GM23248 (cell line): ENCODE measurements at regions not wholly inside any gene's neighbourhood (a gene's known extent, or its start where the extent isn't known, plus 50 kb on each side); places are given as distances from the start of the nearest gene placed in this dataset.

Experiments
- DNase-seq: peaks from one replicate; pipeline ENCODE4 v3.0.0-alpha.2; 2015
- H2AFZ ChIP-seq: fragments of 200-600 bp; sonication (generic); 2 replicates; pipeline ENCODE4 v1.6.1; 2016; ENCODE audit warnings: antibody characterized with exemption
- H3F3A ChIP-seq: fragments of 200-600 bp; sonication (generic); 2 replicates; pipeline ENCODE4 v1.6.1; 2016; ENCODE audit warnings: mild to moderate bottlenecking, antibody characterized with exemption, mixed run types; ENCODE audit not compliant: insufficient read depth
- H3K27ac ChIP-seq: fragments of 200-600 bp; sonication (generic); 2 replicates; pipeline ENCODE4 v1.5.1; 2016; ENCODE audit warnings: mild to moderate bottlenecking
- H3K27me3 ChIP-seq: fragments of 200-600 bp; sonication (generic); replicated peaks from 2 replicates; pipeline ENCODE4 v1.6.1; 2016; ENCODE audit warnings: mild to moderate bottlenecking; ENCODE audit not compliant: insufficient read depth
- H3K36me3 ChIP-seq: fragments of 200-600 bp; sonication (generic); 2 replicates; pipeline ENCODE4 v1.6.1; 2016; ENCODE audit warnings: low read depth, mild to moderate bottlenecking
- H3K4me1 ChIP-seq: fragments of 200-600 bp; sonication (generic); 2 replicates; pipeline ENCODE4 v1.6.1; 2016; ENCODE audit warnings: mild to moderate bottlenecking; ENCODE audit not compliant: insufficient read depth
- H3K4me2 ChIP-seq: fragments of 200-600 bp; sonication (generic); one replicate; pipeline ENCODE4 v1.6.1; 2016; ENCODE audit warnings: mild to moderate bottlenecking; ENCODE audit not compliant: unreplicated experiment
- H3K4me3 ChIP-seq: fragments of 200-600 bp; sonication (generic); 2 replicates; pipeline ENCODE4 v1.5.1; 2016; ENCODE audit warnings: mild to moderate bottlenecking
- H3K79me2 ChIP-seq: fragments of 200-600 bp; sonication (generic); 2 replicates; pipeline ENCODE4 v1.6.1; 2016; ENCODE audit warnings: mild to moderate bottlenecking; ENCODE audit not compliant: insufficient read depth
- H3K9ac ChIP-seq: fragments of 200-600 bp; sonication (generic); 2 replicates; pipeline ENCODE4 v1.6.1; 2016; ENCODE audit warnings: mild to moderate bottlenecking
- H3K9me2 ChIP-seq: fragments of 200-600 bp; sonication (generic); 2 replicates; pipeline ENCODE4 v1.6.1; 2016; ENCODE audit warnings: mixed run types, mild to moderate bottlenecking, moderate library complexity; ENCODE audit not compliant: insufficient read depth
- H3K9me3 ChIP-seq: fragments of 200-600 bp; sonication (generic); one replicate; pipeline ENCODE4 v1.6.1; 2017; ENCODE audit warnings: low read depth
- H4K20me1 ChIP-seq: fragments of 200-600 bp; sonication (generic); 2 replicates; pipeline ENCODE4 v1.6.0; 2016; ENCODE audit not compliant: insufficient read depth
- EZH2 ChIP-seq: fragments of 200-600 bp; sonication (generic); IDR thresholded peaks from 2 replicates; pipeline ENCODE4 v1.6.1; 2018; ENCODE audit warnings: antibody characterized with exemption, mild to moderate bottlenecking; ENCODE audit not compliant: insufficient read depth, poor library complexity, severe bottlenecking
- EZH2phosphoT487 ChIP-seq: fragments of 200-600 bp; sonication (generic); IDR thresholded peaks from 2 replicates; pipeline ENCODE4 v1.6.1; 2018; ENCODE audit warnings: antibody characterized with exemption, moderate library complexity, mild to moderate bottlenecking, low read depth; ENCODE audit not compliant: insufficient read depth
- WGBS, 2 experiments: methylation state at CpG; one replicate each; pipeline ENCODE4 v1.1.6; 2015 to 2017; ENCODE audit warnings: low lambda C conversion rate in 2 of 2, low coverage in 1 of 2; ENCODE audit errors: missing lambda C conversion rate in 2 of 2; 5-methylcytosine and 5-hydroxymethylcytosine counted together
- in situ Hi-C: fragments of 300-500 bp; cut with MboI; formaldehyde crosslinking; loops from 2 replicates; pipeline ENCODE4 v1.15.0; 2020

DNA sequence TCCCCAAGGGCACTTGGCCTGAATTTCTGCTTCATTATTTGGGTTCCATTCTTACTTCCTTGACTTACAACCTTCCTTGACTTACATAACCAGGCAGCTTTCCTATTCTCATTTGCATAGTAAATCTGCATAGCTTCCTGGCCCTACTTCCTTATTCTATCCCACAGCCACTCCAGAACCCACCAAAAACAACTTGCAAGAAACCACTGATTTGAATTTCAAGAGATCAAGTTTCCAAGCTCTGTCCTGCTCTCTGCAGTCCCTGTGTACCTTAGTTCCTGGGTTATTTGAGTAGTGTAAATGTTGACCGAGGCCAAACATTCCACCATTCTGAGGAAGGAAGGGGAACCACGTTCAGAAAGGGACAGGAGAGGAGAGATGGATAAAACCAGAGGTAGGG, 603.3 kb downstream of the PTPRC start:
- Histone ChIP-seq H3K36me3 (no peaks in the 10 kb centered on the region), H2AFZ (no peak overlapping the region), H3K79me2 (no peaks in the 10 kb centered on the region), H3K9me2 (no peaks in the 10 kb centered on the region), H3K9me3 (no peaks in the 10 kb centered on the region), H3K9ac (no peak overlapping the region), H3K4me1 (no peaks in the 10 kb centered on the region), H4K20me1 (no peaks in the 10 kb centered on the region), H3K4me3 (no peak overlapping the region), H3K27ac (no peak overlapping the region), H3K27me3 (no peaks in the 10 kb centered on the region), H3F3A (no peaks in the 10 kb centered on the region), H3K4me2 (no peak overlapping the region)
- in situ Hi-C loops, result no loop called here
- TF ChIP-seq EZH2, result no peak
- TF ChIP-seq EZH2phosphoT487, result no peak
- 21 to 36% methylated on average over 2 of the region's 2 CpGs for WGBS, 2 experiments
- no peak for DNase-seq

DNA sequence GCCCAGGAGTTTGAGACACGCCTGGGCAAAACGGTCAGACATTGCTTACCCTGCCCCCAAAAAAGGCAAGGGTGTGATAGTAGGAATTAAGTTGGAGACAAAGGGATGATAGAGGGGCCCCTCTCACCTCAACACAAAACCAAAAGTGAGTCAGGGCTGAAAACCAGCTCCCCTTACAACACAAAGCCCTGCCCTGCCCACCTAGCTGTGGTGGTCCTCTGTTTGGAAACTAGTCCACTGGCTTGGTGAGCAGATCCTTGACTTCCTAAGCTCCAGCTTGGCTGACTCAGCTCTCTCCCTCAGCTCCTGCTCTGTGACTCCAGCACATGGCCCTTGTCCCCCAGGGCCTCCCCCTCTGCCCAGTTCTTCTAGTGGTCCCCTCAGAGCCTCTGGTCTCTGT, 603.8 kb downstream of the PTPRC start:
- no peak overlapping the region for H2AFZ ChIP-seq
- H3F3A ChIP-seq, result no peaks in the 10 kb centered on the region
- H3K27me3 ChIP-seq, result no peaks in the 10 kb centered on the region
- H3K4me1 ChIP-seq, result no peaks in the 10 kb centered on the region
- no peaks in the 10 kb centered on the region for H3K36me3 ChIP-seq
- in situ Hi-C loops, result no loop called here
- TF ChIP-seq EZH2phosphoT487, result no peak
- no peak for TF ChIP-seq EZH2
- H3K4me3 ChIP-seq, result no peak overlapping the region
- no peaks in the 10 kb centered on the region for H4K20me1 ChIP-seq
- 53 to 79% methylated on average over 2 of the region's 2 CpGs for WGBS, 2 experiments
- DNase-seq, result no peak
- H3K79me2 ChIP-seq, result no peaks in the 10 kb centered on the region
- H3K4me2 ChIP-seq, result no peak overlapping the region
- no peak overlapping the region for H3K9ac ChIP-seq
- H3K9me2 ChIP-seq, result no peaks in the 10 kb centered on the region
- no peaks in the 10 kb centered on the region for H3K9me3 ChIP-seq
- H3K27ac ChIP-seq, result no peak overlapping the region

DNA sequence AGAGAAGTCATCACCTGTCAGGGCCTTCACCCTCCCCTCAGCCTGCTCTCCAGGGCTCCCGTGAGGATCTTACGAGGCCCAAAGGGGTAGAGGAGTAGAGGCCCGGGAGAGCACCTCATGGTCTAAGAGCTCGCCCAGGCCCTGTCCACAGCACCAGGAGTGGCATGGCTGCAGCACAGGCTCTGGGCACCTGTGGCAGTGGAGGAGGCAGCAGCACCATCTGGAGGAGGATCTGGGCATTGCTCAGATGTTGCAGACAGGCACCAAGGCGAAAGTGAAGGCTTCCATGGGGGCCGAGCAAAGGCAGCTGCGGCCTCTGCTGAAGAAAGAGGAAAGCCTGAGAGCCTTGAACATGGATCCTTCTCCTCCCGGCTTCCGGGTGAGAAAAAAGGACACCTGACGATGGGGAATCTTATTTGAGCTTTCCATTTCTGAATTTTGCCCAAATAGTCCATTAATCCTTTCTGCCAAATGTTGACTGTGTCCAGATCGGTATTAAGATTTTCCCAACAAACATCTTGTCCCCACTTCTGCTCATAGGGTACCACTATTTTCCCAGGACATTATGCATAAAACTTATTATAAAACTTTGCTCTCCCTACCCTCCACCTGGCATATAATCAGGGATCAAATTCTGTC, 604.7 kb downstream of the PTPRC start:
- no peak overlapping the region for H3K4me2 ChIP-seq
- H3K27ac ChIP-seq, result no peak overlapping the region
- no peaks in the 10 kb centered on the region for H4K20me1 ChIP-seq
- H3K27me3 ChIP-seq, result no peaks in the 10 kb centered on the region
- no peak overlapping the region for H2AFZ ChIP-seq
- H3K9me2 ChIP-seq, result no peaks in the 10 kb centered on the region
- WGBS, 2 experiments, result 63 to 67% methylated on average over 11 of the region's 11 CpGs
- H3K9me3 ChIP-seq, result no peaks in the 10 kb centered on the region
- in situ Hi-C loops, result no loop called here
- H3F3A ChIP-seq, result no peaks in the 10 kb centered on the region
- no peak for TF ChIP-seq EZH2phosphoT487
- no peak for TF ChIP-seq EZH2
- no peaks in the 10 kb centered on the region for H3K36me3 ChIP-seq
- H3K4me1 ChIP-seq, result no peaks in the 10 kb centered on the region
- DNase-seq, result peak; percentile 63
- H3K4me3 ChIP-seq, result no peak overlapping the region
- H3K9ac ChIP-seq, result no peak overlapping the region
- H3K79me2 ChIP-seq, result no peaks in the 10 kb centered on the region

DNA sequence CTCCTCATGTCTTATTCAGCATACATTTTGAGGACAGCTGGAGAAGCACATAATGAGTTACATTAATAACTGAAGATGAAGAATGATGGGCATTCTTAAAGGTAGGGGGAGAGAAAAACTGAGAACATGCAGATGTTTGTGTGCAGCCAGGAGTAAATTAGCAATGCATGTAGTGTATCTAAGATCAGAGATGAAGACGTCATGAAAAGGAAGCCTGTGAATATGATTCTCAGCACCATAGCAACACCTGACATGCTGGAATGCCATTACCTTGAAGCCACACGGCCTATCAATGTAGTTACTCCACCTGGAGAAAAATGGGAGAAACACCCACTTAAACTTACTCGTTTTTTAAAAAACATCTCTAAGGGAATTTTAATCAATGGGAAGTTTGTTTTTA, 607.1 kb downstream of the PTPRC start:
- 22 to 43% methylated on average over 3 of the region's 3 CpGs for WGBS, 2 experiments
- no peaks in the 10 kb centered on the region for H4K20me1 ChIP-seq
- no peak for DNase-seq
- H3K27ac ChIP-seq, result no peak overlapping the region
- no peak overlapping the region for H2AFZ ChIP-seq
- no peaks in the 10 kb centered on the region for H3K9me2 ChIP-seq
- H3K4me3 ChIP-seq, result no peak overlapping the region
- no peaks in the 10 kb centered on the region for H3K9me3 ChIP-seq
- H3K9ac ChIP-seq, result no peak overlapping the region
- no peaks in the 10 kb centered on the region for H3F3A ChIP-seq
- no peaks in the 10 kb centered on the region for H3K27me3 ChIP-seq
- in situ Hi-C loops, result no loop called here
- H3K79me2 ChIP-seq, result no peaks in the 10 kb centered on the region
- H3K4me2 ChIP-seq, result no peak overlapping the region
- no peaks in the 10 kb centered on the region for H3K36me3 ChIP-seq
- H3K4me1 ChIP-seq, result no peaks in the 10 kb centered on the region
- TF ChIP-seq EZH2phosphoT487, result no peak
- no peak for TF ChIP-seq EZH2

- H4K20me1 ChIP-seq, result no peaks in the 10 kb centered on the region
- H2AFZ ChIP-seq, result no peak overlapping the region
- H3K79me2 ChIP-seq, result no peaks in the 10 kb centered on the region
- in situ Hi-C loops, result no loop called here
- H3K36me3 ChIP-seq, result no peaks in the 10 kb centered on the region
- TF ChIP-seq EZH2 (no peak), EZH2phosphoT487 (no peak)
- H3K4me2 ChIP-seq, result no peak overlapping the region
- no peak overlapping the region for H3K9ac ChIP-seq
- H3K9me2 ChIP-seq, result no peaks in the 10 kb centered on the region
- H3K9me3 ChIP-seq, result no peaks in the 10 kb centered on the region
- DNase-seq, result no peak
- no peaks in the 10 kb centered on the region for H3F3A ChIP-seq
- H3K4me3 ChIP-seq, result no peak overlapping the region
- H3K27ac ChIP-seq, result no peak overlapping the region
- WGBS, 2 experiments, result 66 to 69% methylated on average over 3 of the region's 3 CpGs
- H3K27me3 ChIP-seq, result no peaks in the 10 kb centered on the region
- no peaks in the 10 kb centered on the region for H3K4me1 ChIP-seq
Measured at GRCh38 chr1:199246716-199247115, 607.9 kb downstream of the PTPRC start.
